Vagina (tissue), 2 donors: ENCODE measurements at regions not wholly inside any gene's neighbourhood (a gene's known extent, or its start where the extent isn't known, plus 50 kb on each side); places are given as distances from the start of the nearest gene placed in this dataset.

ENCODE experiments used
- DNase-seq, 2 donors: peaks; one replicate each; pipeline ENCODE4 v3.0.0-alpha.2; 2017; ENCODE audit errors: extremely low spot score in 2 of 2
- H3K27ac ChIP-seq: fragments of 200-600 bp; sonication (generic); one replicate; pipeline ENCODE4 v1.5.1; 2019
- H3K27me3 ChIP-seq: fragments of 200-600 bp; sonication (generic); one replicate; pipeline ENCODE4 v1.5.1; 2019
- H3K36me3 ChIP-seq, 2 donors: fragments of 200-600 bp; sonication (generic); one replicate each; pipeline ENCODE4 v1.5.1; 2017 to 2019
- H3K4me1 ChIP-seq: fragments of 200-600 bp; sonication (generic); one replicate; pipeline ENCODE4 v1.5.1; 2019
- H3K4me3 ChIP-seq, 2 donors: fragments of 200-600 bp; sonication (generic); 1 replicate in 1 of 2; 2 replicates in 1 of 2; pipeline ENCODE4 v1.5.1; 2016 to 2019
- H3K9me3 ChIP-seq: fragments of 200-600 bp; sonication (generic); one replicate; pipeline ENCODE4 v1.5.1; 2019
- CTCF ChIP-seq, 3 experiments: fragments of 450-650 bp in 2 of 3; fragments of 200-600 bp in 1 of 3; sonication (generic) in 1 of 3; IDR thresholded peaks; one replicate each; pipeline ENCODE4 v1.5.1; 2017 to 2019; ENCODE audit warnings: antibody characterized with exemption in 3 of 3, mild to moderate bottlenecking in 2 of 3, moderate library complexity in 2 of 3
- POLR2A ChIP-seq, 2 donors: fragments of 450-650 bp; IDR thresholded peaks; one replicate each; pipeline ENCODE4 v1.6.1; 2017; ENCODE audit warnings: antibody characterized with exemption in 2 of 2, mild to moderate bottlenecking in 2 of 2, moderate library complexity in 2 of 2
- POLR2AphosphoS5 ChIP-seq, 2 donors: sonication (generic); formaldehyde crosslinking; IDR thresholded peaks; one replicate each; pipeline ENCODE4 v1.9.0; 2017; ENCODE audit warnings: antibody characterized with exemption in 2 of 2, mild to moderate bottlenecking in 2 of 2, low read depth in 1 of 2; ENCODE audit not compliant: insufficient read depth in 1 of 2
- intact Hi-C: fragments of 100-400 bp; cut with DNase I; formaldehyde crosslinking; loops from one replicate; pipeline ENCODE4 v1.15.1; 2023

GRCh38 chr16:56081371-56081770 is 109.9 kb upstream of the GNAO1 start:
- Histone ChIP-seq H3K27ac (no peak overlapping the region), H3K4me3 (no peak overlapping the region)

GRCh38 chr16:56075732-56076388 is 115.4 kb upstream of the GNAO1 start:
- no peaks in the 10 kb centered on the region for H3K27me3 ChIP-seq
- TF ChIP-seq CTCF (IDR thresholded peaks at IDR 0.05) (no peak), POLR2AphosphoS5 (IDR thresholded peaks at IDR 0.05; ENCODE audit: insufficient read depth in 1 of 2, low read depth in 1 of 2) (no peak), POLR2A (IDR thresholded peaks at IDR 0.05) (no peak)
- no peaks in the 10 kb centered on the region for H3K36me3 ChIP-seq
- no peak overlapping the region for H3K4me3 ChIP-seq
- H3K9me3 ChIP-seq: no peaks in the 10 kb centered on the region
- intact Hi-C loops: no loop called here
- peak in 1 of 2 donors; percentile 32 for DNase-seq
- H3K27ac ChIP-seq: no peak overlapping the region
- no peaks in the 10 kb centered on the region for H3K4me1 ChIP-seq

More at GRCh38 chr16:56081371-56081770, 109.9 kb upstream of the GNAO1 start:
- peak in 1 of 2 donors; percentile 76 for DNase-seq
- intact Hi-C loops: no loop called here
- TF ChIP-seq POLR2AphosphoS5 (IDR thresholded peaks at IDR 0.05; ENCODE audit: insufficient read depth in 1 of 2, low read depth in 1 of 2) (no peak), POLR2A (IDR thresholded peaks at IDR 0.05) (no peak), CTCF (IDR thresholded peaks at IDR 0.05) (no peak)
- Histone ChIP-seq H3K9me3 (no peaks in the 10 kb centered on the region), H3K27me3 (no peaks in the 10 kb centered on the region), H3K36me3 (no peaks in the 10 kb centered on the region), H3K4me1 (no peaks in the 10 kb centered on the region)

- H3K9me3 ChIP-seq: no peaks in the 10 kb centered on the region
- no peak overlapping the region for H3K27ac ChIP-seq
- intact Hi-C loops: no loop called here
- no peak overlapping the region for H3K4me3 ChIP-seq
- no peaks in the 10 kb centered on the region for H3K27me3 ChIP-seq
- TF ChIP-seq POLR2A (IDR thresholded peaks at IDR 0.05) (no peak), CTCF (IDR thresholded peaks at IDR 0.05) (no peak), POLR2AphosphoS5 (IDR thresholded peaks at IDR 0.05; ENCODE audit: insufficient read depth in 1 of 2, low read depth in 1 of 2) (no peak)
- no peak for DNase-seq
- no peaks in the 10 kb centered on the region for H3K36me3 ChIP-seq
- H3K4me1 ChIP-seq: no peaks in the 10 kb centered on the region
Observed at GRCh38 chr16:56073508-56073907, 117.8 kb upstream of the GNAO1 start.

GRCh38 chr16:56072096-56072495 is 119.2 kb upstream of the GNAO1 start:
- Histone ChIP-seq H3K27ac (no peak overlapping the region), H3K9me3 (no peaks in the 10 kb centered on the region), H3K4me1 (no peaks in the 10 kb centered on the region), H3K36me3 (no peaks in the 10 kb centered on the region), H3K27me3 (no peaks in the 10 kb centered on the region), H3K4me3 (no peak overlapping the region)
- peak in 1 of 2 donors; percentile 54 for DNase-seq
- intact Hi-C loops: no loop called here
- TF ChIP-seq POLR2AphosphoS5 (IDR thresholded peaks at IDR 0.05; ENCODE audit: insufficient read depth in 1 of 2, low read depth in 1 of 2) (no peak), POLR2A (IDR thresholded peaks at IDR 0.05) (no peak), CTCF (IDR thresholded peaks at IDR 0.05) (no peak)

GRCh38 chr16:56068816-56069215 is 122.5 kb upstream of the GNAO1 start:
- Histone ChIP-seq H3K36me3 (no peaks in the 10 kb centered on the region), H3K27ac (no peak overlapping the region), H3K4me3 (no peak overlapping the region), H3K27me3 (no peaks in the 10 kb centered on the region), H3K9me3 (no peaks in the 10 kb centered on the region), H3K4me1 (no peaks in the 10 kb centered on the region)
- intact Hi-C loops: no loop called here
- no peak for DNase-seq
- TF ChIP-seq CTCF (IDR thresholded peaks at IDR 0.05): no peak
- no peak for TF ChIP-seq POLR2AphosphoS5 (IDR thresholded peaks at IDR 0.05; ENCODE audit: insufficient read depth in 1 of 2, low read depth in 1 of 2)
- TF ChIP-seq POLR2A (IDR thresholded peaks at IDR 0.05): no peak
